Right lung (tissue), 2 donors: ENCODE measurements at regions not wholly inside any gene's neighbourhood (a gene's known extent, or its start where the extent isn't known, plus 50 kb on each side); places are given as distances from the start of the nearest gene placed in this dataset.
A peak's percentile ranks its signal among the peaks of the same experiment; 100 is the strongest.
"Not testable (repeated sequence)": the region's sequence is repeated elsewhere in the genome, so short reads cannot be mapped to it uniquely, and the experiment has no call there.

Experiments
- DNase-seq, 2 donors: peaks; one replicate each; pipeline ENCODE4 v3.0.0-alpha.2; 2013

GRCh38 chr22:33221568-33221967 lies 163.4 kb upstream of the SYN3 start:
- DNase-seq, result no peak

DNA sequence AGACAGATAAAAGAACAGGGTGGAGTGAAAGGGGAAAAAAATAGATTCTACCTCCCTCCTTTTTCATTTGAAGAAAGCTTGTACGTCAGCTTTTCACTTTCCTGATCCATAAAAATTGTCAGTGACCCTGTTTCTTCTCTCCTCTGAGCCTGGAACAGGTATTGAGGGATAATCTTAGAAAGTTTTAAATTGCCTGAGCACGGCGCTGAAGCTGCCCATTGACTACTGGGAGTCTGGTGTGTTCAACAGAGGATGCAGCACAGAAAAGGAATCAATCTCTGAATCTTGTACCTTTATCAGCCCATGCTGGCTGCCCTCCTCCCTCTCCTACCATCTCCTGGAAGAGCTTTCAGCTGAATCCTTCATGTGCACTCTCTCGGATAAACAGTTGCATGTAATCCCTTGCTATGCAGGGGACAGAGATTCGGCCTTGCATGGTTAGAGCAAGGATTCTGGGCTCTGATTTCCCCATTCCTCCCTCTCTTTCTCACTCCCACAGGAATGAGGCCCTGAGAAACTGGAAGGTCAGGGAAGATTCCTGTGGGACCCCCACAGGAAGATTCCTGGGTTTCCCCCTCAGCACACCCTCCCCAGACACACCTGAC lies 162.4 kb upstream of the SYN3 start:
- DNase-seq, result no peak

DNA sequence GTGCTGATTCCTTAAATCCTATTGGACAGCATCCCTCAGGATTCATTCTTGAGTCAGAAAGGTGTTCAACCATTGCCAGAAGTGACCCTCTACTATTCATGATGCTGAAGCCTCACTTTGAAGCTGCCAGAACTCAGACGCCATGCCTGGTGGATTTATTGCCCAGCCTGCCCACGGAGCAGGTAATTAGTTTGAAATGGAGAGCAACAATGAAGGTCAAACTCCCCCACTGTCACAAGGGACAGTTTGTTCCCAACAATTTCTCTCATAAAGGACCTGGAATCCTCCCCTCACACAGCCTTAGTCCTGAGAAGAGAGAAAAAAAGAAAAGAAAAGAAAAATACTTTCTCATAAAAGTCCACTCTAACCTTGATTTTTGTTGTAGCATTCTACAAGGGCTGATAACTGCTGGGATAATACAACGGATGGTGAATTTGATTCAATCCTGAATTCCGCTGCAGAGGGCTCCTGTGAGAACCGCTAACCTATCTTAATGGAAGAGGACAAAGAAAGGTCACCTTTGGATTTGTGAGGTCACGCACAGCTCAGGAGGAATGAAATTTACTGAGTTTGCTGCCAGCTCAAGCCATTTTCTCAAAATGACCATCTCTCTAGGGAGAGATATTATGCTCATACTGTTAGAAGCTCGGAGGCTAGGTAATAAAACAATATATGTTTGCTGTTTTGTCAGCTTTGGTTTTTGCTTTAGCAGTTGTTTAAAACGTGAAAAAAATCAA lies 161.6 kb upstream of the SYN3 start:
- no peak for DNase-seq

DNA sequence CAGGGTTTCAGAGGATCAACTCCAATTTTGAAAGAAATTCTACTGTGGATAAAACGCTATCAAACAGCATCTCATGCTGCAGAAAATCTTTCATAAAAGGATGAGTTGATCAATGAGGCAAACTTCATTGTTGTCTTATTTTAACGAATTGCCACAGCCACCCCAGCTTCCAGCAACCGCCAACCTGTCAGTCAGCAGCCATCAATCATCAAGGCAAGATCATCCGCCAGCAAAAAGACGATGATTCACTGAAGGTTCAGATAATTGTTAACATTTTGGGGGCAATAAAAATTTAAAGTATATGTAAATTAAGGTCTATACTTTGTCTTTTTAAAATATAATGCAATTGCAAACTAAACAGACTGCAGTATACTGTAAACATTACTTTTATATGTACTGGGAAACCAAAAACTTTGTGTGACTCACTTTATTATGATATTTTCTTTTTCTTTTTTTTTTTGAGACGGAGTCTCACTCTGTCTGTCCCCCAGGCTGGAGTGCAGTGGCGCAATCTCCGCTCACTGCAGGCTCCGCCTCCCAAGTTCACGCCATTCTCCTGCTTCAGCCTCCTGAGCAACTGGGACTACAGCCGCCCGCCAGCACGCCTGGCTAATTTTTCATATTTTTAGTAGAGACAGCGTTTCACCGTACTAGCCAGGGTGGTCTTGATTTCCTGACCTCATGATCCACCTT lies 155.3 kb upstream of the SYN3 start:
- DNase-seq, result no peak

DNA sequence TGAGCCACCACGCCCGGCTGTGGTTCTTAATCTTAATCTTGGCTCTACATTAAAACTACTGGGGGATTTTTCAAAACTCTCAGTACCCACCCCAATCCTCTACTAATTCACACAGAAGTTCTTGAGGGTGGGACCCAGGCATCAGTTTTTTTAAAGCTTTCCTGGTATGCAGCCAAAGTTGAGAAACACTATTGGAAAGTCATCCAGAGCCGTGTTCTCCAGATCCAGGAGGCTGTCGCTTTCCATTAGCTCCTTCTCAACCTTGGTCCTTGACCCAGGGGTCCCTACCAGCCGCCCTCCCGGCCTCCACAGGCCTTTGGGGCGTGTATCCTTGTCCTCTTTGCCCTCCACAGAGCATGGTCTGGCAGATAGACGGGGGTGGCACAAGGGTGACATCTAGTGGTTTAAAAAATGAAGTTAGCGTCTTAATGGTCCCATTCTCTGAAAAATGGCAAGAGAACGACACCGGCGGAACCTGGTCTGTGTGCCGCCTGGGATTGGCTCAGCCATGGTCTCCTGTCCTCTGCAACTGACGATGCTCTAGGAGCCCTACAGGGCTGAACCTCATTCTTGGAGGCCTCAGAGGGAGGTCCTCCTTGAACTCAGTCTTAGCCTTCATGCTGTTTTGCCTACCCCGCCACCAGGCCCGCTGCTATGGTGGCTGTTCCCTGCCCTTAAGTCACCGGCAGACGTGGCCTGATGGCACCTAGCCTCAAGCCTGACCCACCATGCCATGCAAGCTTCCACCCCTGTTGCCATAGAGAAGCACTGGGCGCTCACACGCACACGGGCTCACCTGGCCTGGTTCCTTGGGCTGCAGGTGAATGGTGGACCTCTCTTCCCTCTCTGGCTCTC lies 152.0 kb upstream of the SYN3 start:
- DNase-seq, result peak in 1 of 2 donors; percentile 23

DNA sequence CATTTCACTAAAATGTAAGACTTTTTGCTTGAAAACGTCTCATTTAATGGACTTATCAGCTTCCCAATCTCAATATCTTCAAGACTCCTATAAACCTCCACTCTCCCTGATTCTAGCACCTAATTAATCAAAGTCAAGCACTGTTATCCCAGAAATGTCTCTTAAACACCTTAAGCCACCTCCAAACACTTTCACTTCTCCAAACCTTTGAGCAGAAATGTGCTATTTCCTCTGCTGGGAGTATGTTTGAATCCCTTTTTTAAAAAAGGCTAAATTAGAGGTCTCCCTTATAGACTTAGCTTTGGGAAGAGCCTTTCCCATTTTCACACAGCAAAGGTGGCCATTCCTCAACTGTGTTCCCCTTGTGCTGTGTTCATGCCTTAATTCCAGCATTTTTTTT lies 146.2 kb upstream of the SYN3 start:
- DNase-seq, result no peak

DNA sequence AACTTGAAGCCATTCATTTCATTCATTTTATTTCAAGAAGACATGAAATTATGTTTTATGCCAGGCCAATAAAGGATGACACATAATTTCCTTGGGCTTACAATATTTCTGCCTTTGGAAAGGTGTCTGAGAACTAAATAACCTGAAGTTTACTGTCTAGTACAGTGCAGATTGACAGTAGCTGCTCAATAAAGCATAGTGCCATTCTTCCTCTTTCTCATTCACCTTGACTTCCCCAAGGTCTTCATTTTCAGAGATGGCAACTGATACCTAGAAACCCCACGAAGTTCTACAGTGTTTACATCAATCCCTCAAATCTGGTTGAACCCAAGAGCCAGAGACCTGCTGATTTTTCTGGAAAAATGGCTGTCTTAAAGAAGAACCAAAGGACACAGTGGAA lies 144.3 kb upstream of the SYN3 start:
- DNase-seq, result no peak

DNA sequence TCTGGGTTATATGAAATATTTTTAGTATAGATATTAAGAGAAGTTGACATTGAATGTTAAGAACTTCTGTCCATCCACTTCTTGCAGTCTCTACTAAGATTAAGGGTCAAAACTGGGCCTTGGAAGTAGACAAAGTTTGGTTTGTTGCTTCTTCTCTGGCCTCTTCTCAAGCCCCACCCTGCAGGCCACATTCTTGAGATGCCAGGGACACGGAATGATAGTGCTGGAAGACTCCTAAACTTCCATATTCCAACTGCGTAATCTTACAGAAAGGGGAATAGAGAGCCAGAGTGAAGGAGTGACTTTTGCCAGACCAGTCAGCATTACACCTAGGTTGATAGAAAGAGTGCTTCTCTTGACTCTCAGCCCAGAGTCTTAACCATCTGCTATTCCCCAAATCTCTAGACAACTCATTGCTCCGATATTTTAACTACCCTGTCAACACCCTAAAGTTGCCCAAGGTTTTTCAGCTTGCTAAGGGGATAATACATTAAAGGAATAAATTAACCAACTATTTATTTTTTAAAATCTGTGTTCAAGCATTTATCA lies 136.4 kb upstream of the SYN3 start:
- no peak for DNase-seq

- DNase-seq, result no peak
These were observed 134.0 kb upstream of the SYN3 start for GRCh38 chr22:33192156-33192555.

DNA sequence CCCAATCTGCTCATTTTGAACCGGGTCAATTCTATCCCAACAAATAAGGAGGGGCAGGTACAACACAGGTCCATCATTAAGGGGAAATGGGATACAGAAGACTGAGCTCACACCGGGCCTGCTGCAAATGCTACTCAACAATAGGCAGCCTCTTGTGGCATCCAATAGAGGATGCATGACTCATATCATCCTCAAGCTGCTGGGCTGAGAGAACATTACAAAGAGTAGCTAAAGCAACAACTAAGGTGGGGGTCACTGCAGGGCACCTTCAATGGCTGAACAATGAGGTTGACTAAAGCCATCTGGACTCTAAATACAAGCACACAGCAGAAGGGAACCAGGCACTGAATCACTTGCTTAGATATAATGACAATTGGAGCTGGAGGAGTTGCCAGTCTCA lies 130.1 kb upstream of the SYN3 start:
- DNase-seq, result no peak

DNA sequence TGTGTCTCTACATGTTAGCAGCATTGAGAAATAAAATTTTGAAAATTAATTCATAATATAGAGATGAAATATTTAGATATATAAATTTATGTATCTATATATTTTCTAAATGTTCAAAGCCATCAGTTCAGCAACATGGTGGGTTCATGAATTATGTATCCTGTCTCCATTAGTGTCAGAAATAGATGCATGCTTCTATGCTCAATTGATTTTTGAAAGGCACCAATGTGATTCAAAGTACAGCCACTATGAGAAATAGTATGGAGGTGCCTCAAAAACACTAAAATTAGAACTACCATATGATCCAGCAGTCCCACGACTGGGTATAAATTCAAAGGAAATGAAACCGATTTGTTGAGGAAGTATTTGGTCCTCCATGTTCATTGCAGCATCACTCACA lies 128.6 kb upstream of the SYN3 start:
- no peak for DNase-seq

GRCh38 chr22:33180356-33180755 lies 122.2 kb upstream of the SYN3 start:
- DNase-seq, result no peak

DNA sequence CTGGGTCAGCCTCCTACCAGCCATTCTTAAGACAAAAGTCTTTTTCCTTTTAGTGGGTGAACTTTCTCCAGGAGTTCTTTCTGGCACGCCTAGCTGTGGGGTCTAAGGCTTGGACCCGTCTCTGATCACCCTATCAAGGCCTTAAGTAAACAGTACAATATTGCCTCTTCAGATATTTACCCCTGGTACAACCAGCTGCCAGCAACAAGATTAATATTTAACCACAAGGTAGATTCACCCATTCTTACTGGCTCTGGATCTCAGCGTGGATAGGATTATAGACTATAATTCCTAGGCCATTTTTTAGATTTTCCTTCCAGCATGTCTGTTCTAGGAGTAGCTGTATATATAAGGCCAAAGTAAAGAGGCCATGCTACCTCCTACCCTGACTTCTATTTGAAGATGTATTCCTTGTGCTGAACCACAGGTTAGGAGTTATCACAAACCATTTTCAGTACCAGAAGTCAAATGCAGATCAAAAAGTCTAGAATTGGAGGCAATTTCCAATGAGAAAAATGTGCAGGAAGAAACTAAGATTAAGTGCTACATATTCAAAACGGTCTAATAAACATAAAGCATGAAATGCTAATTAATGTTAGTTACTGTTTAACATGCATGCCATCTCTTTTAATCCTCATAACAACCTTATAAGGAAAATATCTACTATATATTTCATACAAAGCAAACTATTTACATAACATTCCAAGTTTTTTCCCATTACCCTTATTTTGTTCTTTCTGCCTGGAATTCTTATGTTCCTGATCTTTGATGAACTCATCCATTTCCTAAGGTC lies 110.0 kb upstream of the SYN3 start:
- DNase-seq, result no peak

DNA sequence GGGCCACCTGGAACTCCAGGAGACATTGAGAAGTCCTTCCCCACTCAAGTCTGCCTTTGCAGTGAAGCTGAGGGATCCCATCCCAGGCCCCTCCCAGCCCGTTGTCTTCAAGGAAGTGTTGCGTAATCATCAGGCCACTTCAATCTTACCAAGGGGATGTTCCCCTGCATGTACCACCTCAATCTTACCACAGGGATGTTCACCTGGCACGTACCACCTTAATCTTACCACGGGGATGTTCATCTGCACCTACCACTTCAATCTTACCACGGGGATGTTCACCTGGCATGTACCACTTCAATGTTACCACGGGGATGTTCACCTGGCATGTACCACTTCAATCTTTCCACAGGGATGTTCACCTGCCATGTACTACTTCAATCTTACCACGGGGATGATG lies 108.0 kb upstream of the SYN3 start:
- DNase-seq, result no peak

- DNase-seq, result peak; percentile 16 to 38
These were observed 105.6 kb upstream of the SYN3 start for GRCh38 chr22:33163815-33164214.

- no peak for DNase-seq
These were observed 104.0 kb upstream of the SYN3 start for GRCh38 chr22:33162196-33162595.

DNA sequence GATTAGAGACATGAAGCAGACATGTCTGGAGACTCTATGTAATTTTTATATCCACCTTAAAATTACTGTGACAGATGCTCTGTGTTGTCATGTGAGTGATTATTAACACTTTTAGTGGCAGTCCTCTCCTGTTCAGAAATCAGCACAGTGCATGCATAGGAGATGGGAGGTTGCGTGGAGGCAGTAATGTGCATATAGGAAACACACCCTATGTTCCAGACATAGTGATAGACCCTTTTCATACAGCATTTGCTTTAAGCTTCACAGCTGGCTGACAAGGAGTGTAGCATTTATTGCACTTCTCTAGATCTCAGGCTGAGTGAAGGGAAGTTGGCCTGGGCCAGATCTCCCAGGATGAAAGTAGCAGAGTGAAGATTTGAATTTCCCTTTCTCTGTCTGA lies 102.3 kb upstream of the SYN3 start:
- DNase-seq, result no peak

GRCh38 chr22:33154967-33155366 lies 96.8 kb upstream of the SYN3 start:
- not testable (repeated sequence) for DNase-seq

DNA sequence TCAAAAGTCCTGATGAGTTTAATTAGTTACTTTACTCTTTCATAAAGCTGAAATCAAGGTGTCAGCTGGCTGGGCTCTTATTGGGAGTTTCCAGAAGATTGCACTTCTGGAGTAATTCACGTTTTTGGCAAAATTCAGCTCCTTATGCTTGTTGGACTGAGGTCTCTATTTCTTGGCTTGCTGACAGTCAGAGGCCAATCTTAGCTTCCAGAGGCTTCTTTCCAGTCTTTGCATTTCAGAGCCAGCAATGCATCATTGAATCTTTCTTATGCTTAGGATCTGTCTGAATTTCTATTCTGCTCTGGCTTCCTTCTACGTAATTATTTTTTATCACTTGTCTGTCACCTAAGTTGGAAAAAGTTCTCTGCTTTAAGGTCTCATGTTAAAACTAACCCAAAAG lies 91.4 kb upstream of the SYN3 start:
- no peak for DNase-seq

GRCh38 chr22:33144721-33145120 lies 86.5 kb upstream of the SYN3 start:
- DNase-seq, result no peak
